Mesothelial cell of epicardium (in vitro differentiated cells): ENCODE measurements at regions not wholly inside any gene's neighbourhood (a gene's known extent, or its start where the extent isn't known, plus 50 kb on each side); places are given as distances from the start of the nearest gene placed in this dataset.
"Not testable (repeated sequence)": the region's sequence is repeated elsewhere in the genome, so short reads cannot be mapped to it uniquely, and the experiment has no call there.

Experiments used
- DNase-seq, 2 experiments: peaks; one replicate each; pipeline ENCODE4 v3.0.0; 2021; ENCODE audit warnings: low spot score in 2 of 2; ENCODE audit not compliant: unreplicated experiment in 2 of 2
- H3K27ac Mint-ChIP-seq: 2 replicates; pipeline ENCODE4 v1.8.0; 2021; ENCODE audit warnings: mixed read lengths
- H3K27me3 Mint-ChIP-seq: 2 replicates; pipeline ENCODE4 v1.8.0; 2021; ENCODE audit warnings: low read depth, mixed read lengths
- H3K36me3 Mint-ChIP-seq: 2 replicates; pipeline ENCODE4 v1.8.0; 2021; ENCODE audit warnings: mixed read lengths
- H3K4me1 Mint-ChIP-seq: 2 replicates; pipeline ENCODE4 v1.8.0; 2021; ENCODE audit warnings: mixed read lengths
- H3K4me3 Mint-ChIP-seq: 2 replicates; pipeline ENCODE4 v1.8.0; 2021; ENCODE audit warnings: mild to moderate bottlenecking, moderate library complexity, mixed read lengths
- H3K9me3 Mint-ChIP-seq: 2 replicates; pipeline ENCODE4 v1.8.0; 2021; ENCODE audit warnings: mixed read lengths
- TF ChIP-seq, protein P1 (sequence below): fragments of 200-600 bp; sonication (generic); IDR thresholded peaks from one replicate; pipeline ENCODE4 v1.5.0; 2021; ENCODE audit warnings: antibody characterized with exemption; ENCODE audit not compliant: unreplicated experiment

DNA sequence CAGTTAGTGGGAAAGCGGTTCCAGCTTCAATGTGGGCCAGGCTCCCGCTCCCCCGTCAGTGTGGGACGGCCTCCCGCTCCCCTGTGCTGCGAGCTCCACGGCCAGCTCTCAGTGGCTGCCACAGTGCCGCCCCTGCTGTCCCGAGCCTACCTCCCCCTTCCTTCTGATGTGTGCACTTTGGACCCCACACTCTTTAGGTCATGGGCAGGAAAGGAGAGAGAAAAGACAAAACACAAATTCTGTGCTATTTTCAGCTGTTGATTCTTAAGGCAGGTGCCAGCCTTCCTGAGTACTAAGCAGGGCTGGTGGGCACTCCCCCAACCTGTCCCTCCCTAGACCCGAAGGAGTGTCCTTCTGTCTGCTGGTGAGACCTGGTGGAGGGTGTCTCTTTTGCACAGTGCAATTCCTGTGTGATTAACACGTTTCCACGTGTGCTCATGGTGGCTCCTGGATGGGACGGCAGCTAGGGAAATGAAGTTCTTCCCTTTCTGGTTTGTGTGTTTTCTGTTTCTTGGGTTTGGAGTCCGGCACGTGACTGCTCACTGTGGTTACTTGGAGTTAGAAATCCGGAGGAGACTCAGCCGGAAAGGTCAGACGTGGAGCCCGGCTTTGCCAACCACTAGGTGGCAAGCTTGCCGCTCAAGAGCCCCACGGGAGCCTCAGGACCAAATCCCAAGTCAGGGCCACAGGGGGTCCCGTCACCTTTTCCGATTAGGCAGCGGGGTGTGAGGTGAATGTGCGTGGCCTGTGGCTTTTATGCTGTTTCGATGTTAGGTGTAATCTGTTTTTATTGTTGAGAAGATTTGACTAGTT, 130.3 kb downstream of the LAT start:
- not testable (repeated sequence) for DNase-seq, H3K36me3 Mint-ChIP-seq, H3K4me3 Mint-ChIP-seq, H3K9me3 Mint-ChIP-seq
- TF ChIP-seq, protein P1, sequence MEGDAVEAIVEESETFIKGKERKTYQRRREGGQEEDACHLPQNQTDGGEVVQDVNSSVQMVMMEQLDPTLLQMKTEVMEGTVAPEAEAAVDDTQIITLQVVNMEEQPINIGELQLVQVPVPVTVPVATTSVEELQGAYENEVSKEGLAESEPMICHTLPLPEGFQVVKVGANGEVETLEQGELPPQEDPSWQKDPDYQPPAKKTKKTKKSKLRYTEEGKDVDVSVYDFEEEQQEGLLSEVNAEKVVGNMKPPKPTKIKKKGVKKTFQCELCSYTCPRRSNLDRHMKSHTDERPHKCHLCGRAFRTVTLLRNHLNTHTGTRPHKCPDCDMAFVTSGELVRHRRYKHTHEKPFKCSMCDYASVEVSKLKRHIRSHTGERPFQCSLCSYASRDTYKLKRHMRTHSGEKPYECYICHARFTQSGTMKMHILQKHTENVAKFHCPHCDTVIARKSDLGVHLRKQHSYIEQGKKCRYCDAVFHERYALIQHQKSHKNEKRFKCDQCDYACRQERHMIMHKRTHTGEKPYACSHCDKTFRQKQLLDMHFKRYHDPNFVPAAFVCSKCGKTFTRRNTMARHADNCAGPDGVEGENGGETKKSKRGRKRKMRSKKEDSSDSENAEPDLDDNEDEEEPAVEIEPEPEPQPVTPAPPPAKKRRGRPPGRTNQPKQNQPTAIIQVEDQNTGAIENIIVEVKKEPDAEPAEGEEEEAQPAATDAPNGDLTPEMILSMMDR = peak; percentile 71
- Mint-ChIP-seq H3K27me3 (peaks cover 11% of the 10 kb centered on the region), H3K27ac (peak overlapping the region; percentile 50), H3K4me1 (peaks cover 16% of the 10 kb centered on the region)

DNA sequence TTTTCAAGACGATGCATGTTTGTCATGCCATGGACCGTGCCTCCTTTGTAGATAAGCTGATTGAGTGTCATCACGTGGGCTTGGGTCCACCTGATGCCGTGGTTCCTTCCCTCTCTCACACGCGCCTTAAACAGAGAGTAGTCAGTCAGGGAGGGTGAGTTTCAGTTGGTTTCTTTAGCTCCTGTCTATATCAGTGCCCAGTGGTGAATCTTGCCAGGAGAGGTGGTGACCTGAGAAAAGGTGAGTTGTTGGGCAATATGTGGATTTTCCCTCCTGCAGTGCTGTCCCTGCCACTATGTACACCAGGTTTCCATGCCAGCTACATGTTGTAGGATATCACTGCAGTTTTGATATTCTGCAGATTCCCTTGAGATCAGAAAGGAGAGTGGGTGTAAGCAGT, 129.7 kb downstream of the LAT start:
- peaks cover 16% of the 10 kb centered on the region for H3K4me1 Mint-ChIP-seq
- no peak for DNase-seq

DNA sequence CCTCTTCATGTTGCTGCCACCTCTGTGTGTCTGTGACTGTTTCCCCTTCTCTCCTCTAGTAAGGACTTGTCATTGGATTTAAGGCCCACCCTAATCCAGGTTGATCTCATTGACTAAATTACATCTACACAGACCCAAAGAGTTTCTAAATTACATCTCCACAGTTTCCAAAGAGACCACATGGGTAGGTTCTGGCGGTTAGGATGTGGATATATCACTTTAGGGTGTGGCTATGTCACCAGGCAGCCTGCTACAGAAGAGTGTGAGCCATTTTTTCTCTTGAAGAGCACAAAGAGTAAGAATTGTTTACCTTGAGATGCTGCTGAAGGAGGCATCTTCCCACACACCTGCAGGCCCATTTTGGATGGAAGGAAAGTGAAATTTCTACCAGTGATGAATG, 128.6 kb downstream of the LAT start:
- Mint-ChIP-seq H3K27me3 (peaks cover 18% of the 10 kb centered on the region), H3K4me1 (peaks cover 16% of the 10 kb centered on the region)
- H3K36me3 Mint-ChIP-seq, H3K4me3 Mint-ChIP-seq, H3K27ac Mint-ChIP-seq, DNase-seq, H3K9me3 Mint-ChIP-seq: not testable (repeated sequence)

More for the DNA sequence above, 129.7 kb downstream of the LAT start:
- Mint-ChIP-seq H3K4me3 (no peak overlapping the region), H3K27ac (no peak overlapping the region), H3K36me3 (no peaks in the 10 kb centered on the region), H3K27me3 (peaks cover 12% of the 10 kb centered on the region), H3K9me3 (no peaks in the 10 kb centered on the region)
- TF ChIP-seq, protein P1 = no peak

DNA sequence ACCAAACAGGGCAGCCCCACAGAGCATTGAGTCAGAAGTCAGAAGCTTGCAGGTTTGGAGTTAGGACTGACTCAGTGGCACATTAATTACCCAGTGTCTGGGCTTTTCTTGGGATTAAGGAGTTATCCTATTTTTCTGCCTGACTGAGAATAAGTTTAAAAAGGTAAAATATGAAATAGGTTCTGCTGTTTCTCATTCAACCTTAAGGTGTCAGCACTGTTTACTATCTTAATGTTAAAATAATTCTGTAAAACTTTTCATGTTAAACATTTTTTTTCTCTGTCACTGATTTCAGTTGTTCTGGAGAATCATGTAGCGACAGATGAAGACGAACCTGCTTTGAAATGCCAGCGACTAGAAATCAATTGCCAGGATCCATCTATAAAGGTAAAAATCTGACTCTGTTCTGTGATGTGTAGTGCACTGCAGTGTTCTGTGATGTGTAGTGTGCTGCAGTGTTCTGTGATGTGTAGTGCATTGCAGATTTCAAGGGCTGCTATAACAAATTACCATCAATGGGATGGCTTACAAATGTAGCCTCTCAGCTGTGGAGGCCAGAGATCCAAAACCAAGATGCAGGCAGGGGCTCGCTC, 128.0 kb downstream of the LAT start:
- H3K27me3 Mint-ChIP-seq = peaks cover 23% of the 10 kb centered on the region

DNA sequence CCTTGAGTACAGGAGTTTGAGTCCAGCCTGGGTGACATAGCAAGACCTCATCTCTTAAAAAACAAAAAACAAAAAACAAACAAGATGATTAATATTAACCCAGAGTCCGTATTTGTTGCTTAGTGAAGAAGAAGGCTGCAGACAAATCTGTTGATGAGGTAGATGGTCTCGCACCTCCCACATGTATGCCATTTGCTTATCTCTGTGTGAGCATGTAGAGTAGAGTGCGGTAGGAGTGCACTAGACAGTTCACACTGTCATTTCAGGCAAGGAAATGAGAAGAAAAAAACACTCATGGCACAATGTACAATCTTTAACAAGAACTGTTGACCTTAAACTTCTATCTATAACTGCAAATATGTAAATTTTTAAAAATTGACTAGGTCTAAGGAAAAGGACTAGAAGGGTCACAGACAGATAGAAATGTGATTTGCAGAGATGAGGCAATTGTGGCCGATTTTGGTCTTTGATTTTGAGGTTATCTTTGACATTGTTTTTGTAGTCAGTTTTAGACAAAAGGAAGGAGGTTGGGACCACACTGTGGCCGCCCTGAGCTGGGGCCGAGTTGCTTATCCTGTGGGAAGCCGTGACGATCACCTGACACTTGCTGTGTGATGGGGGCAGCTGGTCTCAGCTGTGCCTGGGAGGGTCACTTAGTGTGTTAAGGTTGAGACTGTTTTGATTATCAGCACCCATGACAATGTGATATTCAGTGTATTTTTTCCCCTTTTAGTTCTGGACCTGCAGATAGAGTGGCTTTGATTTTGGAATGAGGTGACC, 127.2 kb downstream of the LAT start:
- Mint-ChIP-seq H3K4me1 (peaks cover 16% of the 10 kb centered on the region), H3K27me3 (peaks cover 30% of the 10 kb centered on the region)
- not testable (repeated sequence) for H3K27ac Mint-ChIP-seq, H3K36me3 Mint-ChIP-seq, H3K9me3 Mint-ChIP-seq, DNase-seq, H3K4me3 Mint-ChIP-seq

More for the DNA sequence above, 128.0 kb downstream of the LAT start:
- no peak for DNase-seq
- Mint-ChIP-seq H3K4me1 (peaks cover 16% of the 10 kb centered on the region), H3K36me3 (no peaks in the 10 kb centered on the region), H3K27ac (no peak overlapping the region), H3K4me3 (no peak overlapping the region), H3K9me3 (no peaks in the 10 kb centered on the region)
- TF ChIP-seq, protein P1 = peak; percentile 17

DNA sequence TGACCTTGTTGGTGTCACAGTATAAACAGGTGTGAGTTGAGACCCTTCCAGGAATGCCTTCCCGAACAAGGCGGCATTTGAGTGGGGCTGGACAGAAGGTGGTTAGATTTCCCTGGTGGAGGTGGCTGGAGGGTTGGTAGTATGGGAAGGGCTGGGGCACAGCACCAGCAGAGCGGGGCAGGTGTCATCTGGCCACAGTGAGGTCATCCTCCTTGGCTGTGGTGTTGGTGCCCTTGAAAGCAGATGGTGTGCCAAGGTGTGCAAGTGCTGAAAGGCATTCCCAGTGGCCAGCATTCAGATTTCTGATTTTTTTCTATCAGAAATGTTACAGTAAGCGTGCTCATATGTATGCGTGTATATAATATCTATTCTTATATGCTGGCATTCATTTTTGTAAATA, 126.6 kb downstream of the LAT start:
- Mint-ChIP-seq H3K27ac (no peak overlapping the region), H3K4me1 (peaks cover 16% of the 10 kb centered on the region), H3K27me3 (peaks cover 35% of the 10 kb centered on the region), H3K4me3 (no peak overlapping the region), H3K9me3 (no peaks in the 10 kb centered on the region), H3K36me3 (no peaks in the 10 kb centered on the region)
- TF ChIP-seq, protein P1 = no peak
- DNase-seq = no peak

DNA sequence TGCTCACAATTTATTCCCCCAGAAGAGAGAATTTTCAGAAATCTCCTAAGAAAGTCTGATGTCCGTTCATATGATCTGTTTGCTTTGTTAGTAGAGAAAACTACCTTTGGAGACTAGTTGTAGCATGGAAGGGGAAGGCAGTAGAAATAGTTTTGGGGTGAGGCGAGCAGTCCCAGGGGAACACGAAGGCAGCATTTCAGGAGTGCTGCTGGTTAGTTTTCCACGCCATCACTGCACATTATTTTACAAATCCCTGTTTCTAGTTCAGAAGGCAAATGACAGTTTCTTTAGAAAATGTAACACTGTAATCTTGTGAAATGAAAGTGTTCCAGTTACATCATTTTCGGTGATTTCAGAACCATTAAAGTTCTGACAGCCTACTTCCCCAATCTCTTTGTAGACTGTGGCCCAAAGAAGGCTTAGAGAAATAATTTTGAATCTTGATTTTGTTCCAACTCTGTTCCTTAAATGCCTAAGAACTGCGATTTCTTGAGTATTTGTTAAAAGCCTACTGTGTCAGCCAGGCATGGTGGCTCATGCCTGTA, 123.8 kb downstream of the LAT start:
- H3K27me3 Mint-ChIP-seq = peaks cover 45% of the 10 kb centered on the region
- H3K4me3 Mint-ChIP-seq, DNase-seq, H3K9me3 Mint-ChIP-seq, H3K27ac Mint-ChIP-seq, H3K36me3 Mint-ChIP-seq, H3K4me1 Mint-ChIP-seq: not testable (repeated sequence)
